ENCODE measurements at regions not wholly inside any gene's neighbourhood (a gene's known extent, or its start where the extent isn't known, plus 50 kb on each side); places are given as distances from the start of the nearest gene placed in this dataset.
"Not testable (repeated sequence)": the region's sequence is repeated elsewhere in the genome, so short reads cannot be mapped to it uniquely, and the experiment has no call there.

- ChIA-PET POLR2A (no interaction called here), CTCF (no interaction called here)
- DNase-seq (ENCODE audit: extremely low spot score), result no peak
- TF ChIP-seq, protein P1, sequence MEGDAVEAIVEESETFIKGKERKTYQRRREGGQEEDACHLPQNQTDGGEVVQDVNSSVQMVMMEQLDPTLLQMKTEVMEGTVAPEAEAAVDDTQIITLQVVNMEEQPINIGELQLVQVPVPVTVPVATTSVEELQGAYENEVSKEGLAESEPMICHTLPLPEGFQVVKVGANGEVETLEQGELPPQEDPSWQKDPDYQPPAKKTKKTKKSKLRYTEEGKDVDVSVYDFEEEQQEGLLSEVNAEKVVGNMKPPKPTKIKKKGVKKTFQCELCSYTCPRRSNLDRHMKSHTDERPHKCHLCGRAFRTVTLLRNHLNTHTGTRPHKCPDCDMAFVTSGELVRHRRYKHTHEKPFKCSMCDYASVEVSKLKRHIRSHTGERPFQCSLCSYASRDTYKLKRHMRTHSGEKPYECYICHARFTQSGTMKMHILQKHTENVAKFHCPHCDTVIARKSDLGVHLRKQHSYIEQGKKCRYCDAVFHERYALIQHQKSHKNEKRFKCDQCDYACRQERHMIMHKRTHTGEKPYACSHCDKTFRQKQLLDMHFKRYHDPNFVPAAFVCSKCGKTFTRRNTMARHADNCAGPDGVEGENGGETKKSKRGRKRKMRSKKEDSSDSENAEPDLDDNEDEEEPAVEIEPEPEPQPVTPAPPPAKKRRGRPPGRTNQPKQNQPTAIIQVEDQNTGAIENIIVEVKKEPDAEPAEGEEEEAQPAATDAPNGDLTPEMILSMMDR (IDR thresholded peaks at IDR 0.05; ENCODE audit: control extremely low read depth, extremely low read depth, low read depth, missing control alignments), result no peak
Measured at GRCh38 chr17:31646642-31647041, 212.4 kb downstream of the COPRS start.

GRCh38 chr17:31645351-31645750, 213.7 kb downstream of the COPRS start:
- TF ChIP-seq, protein P1 (IDR thresholded peaks at IDR 0.05; ENCODE audit: control extremely low read depth, extremely low read depth, low read depth, missing control alignments), result no peak
- POLR2A ChIA-PET, result no interaction called here
- CTCF ChIA-PET, result no interaction called here
- no peak for DNase-seq (ENCODE audit: extremely low spot score)

- ChIA-PET POLR2A (no interaction called here), CTCF (interaction anchor here (1.3 kb wide), 1 partner anchor 10 kb away, joined by 3 read pairs; no protein-coding TSS in a partner anchor)
Measured at GRCh38 chr17:31631766-31632165, 227.3 kb downstream of the COPRS start.

GRCh38 chr17:31630866-31631265, 228.2 kb downstream of the COPRS start:
- DNase-seq (ENCODE audit: extremely low spot score); CTCF ChIA-PET; POLR2A ChIA-PET: not testable (repeated sequence)

More at GRCh38 chr17:31631766-31632165, 227.3 kb downstream of the COPRS start:
- DNase-seq (ENCODE audit: extremely low spot score), result no peak
- TF ChIP-seq, protein P1 (IDR thresholded peaks at IDR 0.05; ENCODE audit: control extremely low read depth, extremely low read depth, low read depth, missing control alignments), result no peak

GRCh38 chr17:31629696-31630470, 229.2 kb downstream of the COPRS start:
- CTCF ChIA-PET, result no interaction called here
- POLR2A ChIA-PET, result no interaction called here
- TF ChIP-seq, protein P1 (IDR thresholded peaks at IDR 0.05; ENCODE audit: control extremely low read depth, extremely low read depth, low read depth, missing control alignments), result no peak
- DNase-seq (ENCODE audit: extremely low spot score), result no peak

- TF ChIP-seq, protein P1 (IDR thresholded peaks at IDR 0.05; ENCODE audit: control extremely low read depth, extremely low read depth, low read depth, missing control alignments), result no peak
- CTCF ChIA-PET, result no interaction called here
- DNase-seq (ENCODE audit: extremely low spot score), result no peak
- POLR2A ChIA-PET, result no interaction called here
Measured at GRCh38 chr17:31627960-31628359, 231.1 kb downstream of the COPRS start.

GRCh38 chr17:31623990-31624389, 232.5 kb downstream of the RAB11FIP4 start:
- TF ChIP-seq, protein P1 (IDR thresholded peaks at IDR 0.05; ENCODE audit: control extremely low read depth, extremely low read depth, low read depth, missing control alignments), result no peak
- CTCF ChIA-PET, result no interaction called here
- POLR2A ChIA-PET, result no interaction called here
- DNase-seq (ENCODE audit: extremely low spot score), result no peak

Measured in GM10248 (cell line).